ENCODE measurements at regions not wholly inside any gene's neighbourhood (a gene's known extent, or its start where the extent isn't known, plus 50 kb on each side); places are given as distances from the start of the nearest gene placed in this dataset.

DNA sequence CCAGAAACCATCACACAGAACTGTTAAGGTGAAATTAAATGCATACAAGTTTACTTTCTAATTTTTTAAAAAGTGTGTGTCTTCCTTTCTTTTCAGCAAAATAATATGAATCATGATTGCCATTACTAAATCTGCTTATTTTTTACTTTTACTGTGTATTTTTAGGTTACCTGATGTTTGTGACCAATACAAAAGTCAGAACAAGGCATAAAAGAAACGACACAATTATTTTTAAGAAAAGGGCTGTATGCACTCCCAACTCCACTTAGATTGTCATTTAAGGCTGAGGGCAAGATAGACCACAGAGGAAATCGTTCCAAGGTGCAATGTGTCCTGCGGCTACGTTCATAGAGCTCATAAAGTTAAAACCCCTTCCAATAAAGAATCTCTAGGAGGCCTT lies 797.0 kb downstream of the TDRD15 start:
- Histone ChIP-seq H3K27ac (ENCODE audit: low read depth) (no peak overlapping the region), H3K36me3 (ENCODE audit: insufficient read depth) (no peaks in the 10 kb centered on the region), H3K4me3 (ENCODE audit: low read depth, low read length) (no peak overlapping the region), H3K4me1 (ENCODE audit: insufficient read depth) (no peaks in the 10 kb centered on the region)
- WGBS: 35% methylated on average over 4 of the region's 4 CpGs
- DNase-seq (ENCODE audit: extremely low spot score): no peak

DNA sequence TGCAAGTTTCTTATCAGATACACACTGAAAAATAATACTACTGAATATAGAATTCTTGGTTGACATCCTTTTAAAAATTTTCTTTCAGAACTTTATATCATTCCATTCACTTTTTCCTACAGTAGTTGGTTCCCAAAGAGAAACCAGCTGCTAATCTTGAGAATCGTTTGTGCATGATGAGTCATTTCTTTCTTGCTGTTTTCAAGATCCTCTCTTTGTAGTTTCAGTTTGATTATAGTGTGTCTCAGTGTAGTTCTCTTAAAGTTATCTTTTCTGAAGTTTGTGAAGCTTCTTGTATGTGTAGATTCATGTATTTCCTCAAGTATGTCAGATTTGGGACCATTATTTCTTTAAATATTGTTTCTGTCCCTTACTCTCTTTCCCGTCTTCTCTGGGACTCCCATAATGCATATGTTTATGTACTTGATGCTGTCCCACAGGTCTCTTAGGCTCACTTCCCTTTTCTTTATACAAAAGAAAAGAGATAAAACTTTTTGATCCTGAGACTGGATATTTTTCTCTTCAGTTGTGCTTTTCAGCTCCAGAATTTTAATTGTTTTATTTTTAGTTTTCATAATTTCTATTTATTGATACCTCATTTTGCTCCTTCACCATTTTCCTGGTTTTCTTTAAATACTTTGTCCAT lies 801.0 kb downstream of the TDRD15 start:
- 79% methylated on average over 2 of the region's 2 CpGs for WGBS
- no peaks in the 10 kb centered on the region for H3K4me1 ChIP-seq (ENCODE audit: insufficient read depth)
- H3K27ac ChIP-seq (ENCODE audit: low read depth): no peak overlapping the region
- no peak overlapping the region for H3K4me3 ChIP-seq (ENCODE audit: low read depth, low read length)
- DNase-seq (ENCODE audit: extremely low spot score): no peak
- H3K36me3 ChIP-seq (ENCODE audit: insufficient read depth): no peaks in the 10 kb centered on the region

DNA sequence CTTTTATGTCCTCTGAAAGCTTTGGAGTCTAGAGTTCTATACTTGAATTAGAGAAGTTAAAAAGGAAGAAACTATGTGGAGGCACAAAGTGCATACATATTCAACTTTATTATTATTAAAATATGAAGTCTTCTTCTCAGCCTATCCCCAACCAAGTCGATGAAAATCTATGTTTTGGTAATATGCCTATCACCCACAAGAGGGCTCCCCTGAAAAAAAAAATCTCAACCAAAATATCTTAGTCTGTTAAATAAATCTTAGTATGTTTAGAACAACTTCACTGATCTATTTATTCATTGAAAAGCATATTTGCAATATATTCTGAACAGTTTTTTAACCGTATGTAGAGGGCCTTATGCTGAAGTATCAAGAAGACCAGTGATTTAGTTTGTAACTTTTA lies 804.5 kb downstream of the TDRD15 start:
- Histone ChIP-seq H3K27ac (ENCODE audit: low read depth) (no peak overlapping the region), H3K4me1 (ENCODE audit: insufficient read depth) (no peaks in the 10 kb centered on the region), H3K4me3 (ENCODE audit: low read depth, low read length) (no peak overlapping the region), H3K36me3 (ENCODE audit: insufficient read depth) (no peaks in the 10 kb centered on the region)
- DNase-seq (ENCODE audit: extremely low spot score): no peak
- WGBS: 65% methylated on average over 2 of the region's 2 CpGs

GRCh38 chr2:21930226-21930625 lies 806.5 kb downstream of the TDRD15 start:
- Histone ChIP-seq H3K4me3 (ENCODE audit: low read depth, low read length) (no peak overlapping the region), H3K27ac (ENCODE audit: low read depth) (no peak overlapping the region), H3K4me1 (ENCODE audit: insufficient read depth) (no peaks in the 10 kb centered on the region), H3K36me3 (ENCODE audit: insufficient read depth) (no peaks in the 10 kb centered on the region)
- 49% methylated on average over 2 of the region's 2 CpGs for WGBS
- DNase-seq (ENCODE audit: extremely low spot score): no peak

GRCh38 chr2:21939967-21940366 lies 816.2 kb downstream of the TDRD15 start:
- H3K27ac ChIP-seq (ENCODE audit: low read depth): no peak overlapping the region
- no peaks in the 10 kb centered on the region for H3K36me3 ChIP-seq (ENCODE audit: insufficient read depth)
- DNase-seq (ENCODE audit: extremely low spot score): no peak
- 73% methylated on average over 2 of the region's 2 CpGs for WGBS
- no peaks in the 10 kb centered on the region for H3K4me1 ChIP-seq (ENCODE audit: insufficient read depth)
- no peak overlapping the region for H3K4me3 ChIP-seq (ENCODE audit: low read depth, low read length)

- WGBS: 62% methylated on average over 3 of the region's 3 CpGs
- Histone ChIP-seq H3K36me3 (ENCODE audit: insufficient read depth) (no peaks in the 10 kb centered on the region), H3K4me1 (ENCODE audit: insufficient read depth) (no peaks in the 10 kb centered on the region), H3K27ac (ENCODE audit: low read depth) (no peak overlapping the region), H3K4me3 (ENCODE audit: low read depth, low read length) (no peak overlapping the region)
- no peak for DNase-seq (ENCODE audit: extremely low spot score)
Measured at GRCh38 chr2:21944536-21944935, 820.8 kb downstream of the TDRD15 start.

DNA sequence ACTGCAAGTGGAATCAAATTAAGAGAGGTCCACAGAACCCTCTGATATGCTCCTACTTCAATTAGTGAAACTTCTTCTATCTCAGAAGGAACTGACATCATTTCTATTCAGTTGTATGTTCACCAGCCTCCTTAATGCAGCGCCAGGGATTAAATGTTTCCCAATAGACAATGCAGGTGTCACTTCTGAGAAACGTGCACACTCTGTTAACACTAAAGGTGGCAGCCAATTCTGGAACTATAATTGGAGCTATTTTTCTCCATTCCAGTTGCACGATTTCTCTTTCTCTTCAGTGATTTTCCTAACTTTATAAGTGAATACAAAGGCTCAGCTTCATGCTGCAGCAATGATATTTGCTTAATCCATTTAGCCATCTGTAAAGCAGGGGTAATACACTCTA lies 821.9 kb downstream of the TDRD15 start:
- WGBS: 71% methylated on average over 3 of the region's 3 CpGs
- no peak for DNase-seq (ENCODE audit: extremely low spot score)

DNA sequence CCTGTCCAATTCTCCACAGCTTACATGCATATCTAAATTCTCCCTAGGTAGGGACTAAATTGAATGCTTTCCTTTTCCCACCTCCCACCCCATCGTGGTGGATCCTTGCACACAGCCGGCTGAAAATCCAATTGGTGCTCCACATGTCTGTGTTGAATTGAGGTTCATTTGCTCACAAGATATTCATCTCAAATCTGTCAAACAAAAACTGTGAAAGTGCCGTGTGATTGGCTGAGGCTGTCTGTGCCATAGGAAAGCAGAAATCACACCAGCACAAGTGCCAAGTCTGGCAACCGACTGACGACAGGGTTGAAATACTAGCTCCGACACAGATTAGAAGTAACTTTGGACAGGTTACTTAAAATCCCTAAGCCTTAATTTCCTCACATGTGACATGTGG lies 823.3 kb downstream of the TDRD15 start:
- H3K27ac ChIP-seq (ENCODE audit: low read depth): no peak overlapping the region
- 58% methylated on average over 6 of the region's 6 CpGs for WGBS
- H3K4me3 ChIP-seq (ENCODE audit: low read depth, low read length): no peak overlapping the region
- no peaks in the 10 kb centered on the region for H3K4me1 ChIP-seq (ENCODE audit: insufficient read depth)
- no peaks in the 10 kb centered on the region for H3K36me3 ChIP-seq (ENCODE audit: insufficient read depth)
- DNase-seq (ENCODE audit: extremely low spot score): no peak

More for the DNA sequence above, 821.9 kb downstream of the TDRD15 start:
- Histone ChIP-seq H3K4me3 (ENCODE audit: low read depth, low read length) (no peak overlapping the region), H3K36me3 (ENCODE audit: insufficient read depth) (no peaks in the 10 kb centered on the region), H3K27ac (ENCODE audit: low read depth) (no peak overlapping the region), H3K4me1 (ENCODE audit: insufficient read depth) (no peaks in the 10 kb centered on the region)

GRCh38 chr2:21966139-21966538 lies 842.4 kb downstream of the TDRD15 start:
- no peak overlapping the region for H3K4me3 ChIP-seq (ENCODE audit: low read depth, low read length)
- WGBS: 63% methylated on average over 5 of the region's 5 CpGs
- no peak for DNase-seq (ENCODE audit: extremely low spot score)

DNA sequence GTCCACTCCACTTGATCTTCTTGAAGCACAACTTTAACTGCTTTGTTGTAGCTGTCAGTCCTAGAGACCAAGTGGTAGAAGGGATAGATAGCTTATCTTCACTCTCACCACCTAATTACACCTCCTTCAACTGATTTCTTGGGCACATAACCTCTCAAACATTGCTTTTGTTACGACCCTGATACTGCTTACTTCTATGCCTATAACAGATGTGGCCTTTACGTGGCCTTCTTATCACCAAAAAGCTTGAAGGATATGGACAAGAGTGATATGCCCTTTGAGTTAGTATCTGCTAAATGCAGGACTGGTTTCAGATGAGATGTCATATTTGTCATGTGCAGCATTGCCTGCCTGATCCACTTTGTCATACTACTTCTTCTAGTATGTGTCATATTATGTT lies 847.2 kb downstream of the TDRD15 start:
- H3K4me1 ChIP-seq (ENCODE audit: insufficient read depth): no peaks in the 10 kb centered on the region
- H3K4me3 ChIP-seq (ENCODE audit: low read depth, low read length): no peak overlapping the region
- DNase-seq (ENCODE audit: extremely low spot score): no peak
- WGBS: 59% methylated on average over 2 of the region's 2 CpGs
- no peaks in the 10 kb centered on the region for H3K36me3 ChIP-seq (ENCODE audit: insufficient read depth)
- no peak overlapping the region for H3K27ac ChIP-seq (ENCODE audit: low read depth)

More at GRCh38 chr2:21966139-21966538, 842.4 kb downstream of the TDRD15 start:
- Histone ChIP-seq H3K27ac (ENCODE audit: low read depth) (no peak overlapping the region), H3K4me1 (ENCODE audit: insufficient read depth) (no peaks in the 10 kb centered on the region), H3K36me3 (ENCODE audit: insufficient read depth) (no peaks in the 10 kb centered on the region)

GRCh38 chr2:21972586-21972985 lies 848.8 kb downstream of the TDRD15 start:
- H3K4me1 ChIP-seq (ENCODE audit: insufficient read depth): no peaks in the 10 kb centered on the region
- 55% methylated on average over 4 of the region's 4 CpGs for WGBS
- no peak overlapping the region for H3K4me3 ChIP-seq (ENCODE audit: low read depth, low read length)
- no peak overlapping the region for H3K27ac ChIP-seq (ENCODE audit: low read depth)
- no peak for DNase-seq (ENCODE audit: extremely low spot score)
- H3K36me3 ChIP-seq (ENCODE audit: insufficient read depth): no peaks in the 10 kb centered on the region

GRCh38 chr2:21981127-21981526 lies 857.4 kb downstream of the TDRD15 start:
- no peaks in the 10 kb centered on the region for H3K4me1 ChIP-seq (ENCODE audit: insufficient read depth)
- WGBS: 75% methylated on average over 1 of the region's 1 CpG
- no peak overlapping the region for H3K27ac ChIP-seq (ENCODE audit: low read depth)
- no peaks in the 10 kb centered on the region for H3K36me3 ChIP-seq (ENCODE audit: insufficient read depth)
- DNase-seq (ENCODE audit: extremely low spot score): no peak
- H3K4me3 ChIP-seq (ENCODE audit: low read depth, low read length): no peak overlapping the region

DNA sequence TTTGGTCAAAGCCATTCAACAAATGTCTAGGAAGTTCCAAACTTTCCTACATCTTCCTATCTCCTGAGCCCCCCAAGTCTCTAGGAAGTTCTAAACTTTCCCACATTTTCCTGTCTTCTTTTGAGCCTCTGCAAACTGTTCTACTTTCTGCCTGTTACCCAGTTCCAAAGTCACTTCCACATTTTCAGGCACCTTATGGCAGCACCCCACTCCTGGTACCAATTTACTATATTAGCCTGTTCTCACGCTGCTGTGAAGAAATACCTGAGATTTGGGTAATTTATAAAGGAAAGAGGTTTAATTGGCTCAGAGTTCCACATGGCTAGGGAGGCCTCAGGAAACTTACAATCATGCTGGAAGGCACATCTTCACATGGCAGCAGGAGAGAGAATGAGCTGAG lies 869.2 kb downstream of the TDRD15 start:
- Histone ChIP-seq H3K27ac (ENCODE audit: low read depth) (no peak overlapping the region), H3K36me3 (ENCODE audit: insufficient read depth) (no peaks in the 10 kb centered on the region), H3K4me1 (ENCODE audit: insufficient read depth) (no peaks in the 10 kb centered on the region), H3K4me3 (ENCODE audit: low read depth, low read length) (no peak overlapping the region)
- WGBS: 97% methylated on average over 1 of the region's 1 CpG
- DNase-seq (ENCODE audit: extremely low spot score): no peak

GRCh38 chr2:21996339-21996738 lies 872.6 kb downstream of the TDRD15 start:
- Histone ChIP-seq H3K4me1 (ENCODE audit: insufficient read depth) (no peaks in the 10 kb centered on the region), H3K4me3 (ENCODE audit: low read depth, low read length) (no peak overlapping the region), H3K36me3 (ENCODE audit: insufficient read depth) (no peaks in the 10 kb centered on the region), H3K27ac (ENCODE audit: low read depth) (no peak overlapping the region)
- WGBS: 85% methylated on average over 5 of the region's 5 CpGs
- no peak for DNase-seq (ENCODE audit: extremely low spot score)

GRCh38 chr2:21999522-21999921 lies 875.8 kb downstream of the TDRD15 start:
- H3K4me3 ChIP-seq (ENCODE audit: low read depth, low read length): no peak overlapping the region
- WGBS: 65% methylated on average over 1 of the region's 1 CpG
- no peaks in the 10 kb centered on the region for H3K36me3 ChIP-seq (ENCODE audit: insufficient read depth)
- H3K27ac ChIP-seq (ENCODE audit: low read depth): no peak overlapping the region
- DNase-seq (ENCODE audit: extremely low spot score): no peak
- H3K4me1 ChIP-seq (ENCODE audit: insufficient read depth): no peaks in the 10 kb centered on the region

Measured in urinary bladder (tissue), 3 donors.